Liver (tissue), 8 donors: ENCODE measurements at regions not wholly inside any gene's neighbourhood (a gene's known extent, or its start where the extent isn't known, plus 50 kb on each side); places are given as distances from the start of the nearest gene placed in this dataset.

Source experiments
- DNase-seq: peaks from one replicate; pipeline ENCODE4 v3.0.0-alpha.2; 2017; ENCODE audit warnings: low spot score
- H3K27ac ChIP-seq, 2 donors: one replicate each; pipeline ENCODE4 v1.7.0; 2013; ENCODE audit warnings: inconsistent platforms in 2 of 2, low read length in 2 of 2, control low read depth in 1 of 2, low read depth in 1 of 2, mild to moderate bottlenecking in 1 of 2
- H3K27me3 ChIP-seq, 4 donors: one replicate each; pipeline versions ENCODE4 v1.6.1 to v1.7.0; 2013; ENCODE audit warnings: low read length in 3 of 4, inconsistent platforms in 1 of 4, mild to moderate bottlenecking in 1 of 4, moderate library complexity in 1 of 4; ENCODE audit not compliant: control insufficient read depth in 4 of 4, insufficient read depth in 4 of 4
- H3K36me3 ChIP-seq, 4 donors: one replicate each; pipeline versions ENCODE4 v1.6.1 to v1.7.0; 2013; ENCODE audit warnings: low read length in 3 of 4, mild to moderate bottlenecking in 3 of 4, low read depth in 1 of 4, moderate library complexity in 1 of 4; ENCODE audit not compliant: control insufficient read depth in 4 of 4, insufficient read depth in 3 of 4
- H3K4me1 ChIP-seq, 4 donors: one replicate each; pipeline versions ENCODE4 v1.6.1 to v1.7.0; 2013; ENCODE audit warnings: low read length in 3 of 4, mild to moderate bottlenecking in 3 of 4, moderate library complexity in 1 of 4; ENCODE audit not compliant: control insufficient read depth in 4 of 4, insufficient read depth in 4 of 4
- H3K4me3 ChIP-seq, 3 donors: one replicate each; pipeline versions ENCODE4 v1.6.1 to v1.7.0; 2013; ENCODE audit warnings: low read length in 3 of 3, control low read depth in 1 of 3, low read depth in 1 of 3, mild to moderate bottlenecking in 1 of 3
- H3K9ac ChIP-seq, 2 donors: one replicate each; pipeline ENCODE4 v1.7.0; 2013; ENCODE audit warnings: low read length in 2 of 2, mild to moderate bottlenecking in 2 of 2, moderate library complexity in 2 of 2, control low read depth in 1 of 2, low read depth in 1 of 2
- H3K9me3 ChIP-seq, 4 donors: one replicate each; pipeline versions ENCODE4 v1.6.1 to v1.7.0; 2013; ENCODE audit warnings: low read length in 3 of 4; ENCODE audit not compliant: control insufficient read depth in 4 of 4
- ATF3 ChIP-seq: IDR thresholded peaks from 2 replicates; pipeline ENCODE4 v1.6.1; 2016; ENCODE audit warnings: antibody characterized with exemption
- CTCF ChIP-seq: fragments of 150-350 bp; IDR thresholded peaks from 2 replicates; pipeline ENCODE4 v1.5.1; 2017; ENCODE audit warnings: improper control_type of control experiment, low read depth, low read length; ENCODE audit not compliant: missing input control
- EGR1 ChIP-seq, 2 donors: IDR thresholded peaks; 2 replicates each; pipeline ENCODE4 v1.6.1; 2016 to 2018; ENCODE audit warnings: antibody characterized with exemption in 2 of 2, low read depth in 2 of 2
- FOXA1 ChIP-seq: IDR thresholded peaks from 2 replicates; pipeline ENCODE4 v1.6.1; 2016; ENCODE audit warnings: antibody characterized with exemption
- FOXA2 ChIP-seq: IDR thresholded peaks from 2 replicates; pipeline ENCODE4 v1.6.1; 2016; ENCODE audit warnings: antibody characterized with exemption
- GABPA ChIP-seq, 2 donors: IDR thresholded peaks in 1 of 2; conservative IDR thresholded peaks in 1 of 2; 2 replicates each; pipeline ENCODE4 v1.6.1; 2016; ENCODE audit warnings: antibody characterized with exemption in 2 of 2, mild to moderate bottlenecking in 1 of 2, moderate library complexity in 1 of 2
- HNF4A ChIP-seq, 2 donors: conservative IDR thresholded peaks; 2 replicates each; pipeline ENCODE4 v1.6.1; 2016; ENCODE audit warnings: antibody characterized with exemption in 2 of 2, mild to moderate bottlenecking in 2 of 2
- HNF4G ChIP-seq: IDR thresholded peaks from 2 replicates; pipeline ENCODE4 v1.6.1; 2016; ENCODE audit warnings: antibody characterized with exemption
- JUND ChIP-seq, 2 donors: IDR thresholded peaks; 2 replicates each; pipeline ENCODE4 v1.6.1; 2016; ENCODE audit warnings: antibody characterized with exemption in 2 of 2
- MAX ChIP-seq: IDR thresholded peaks from 2 replicates; pipeline ENCODE4 v1.6.1; 2016; ENCODE audit warnings: antibody characterized with exemption
- RAD21 ChIP-seq, 2 donors: IDR thresholded peaks; 2 replicates each; pipeline ENCODE4 v1.6.1; 2016; ENCODE audit warnings: antibody characterized with exemption in 2 of 2, mild to moderate bottlenecking in 2 of 2
- REST ChIP-seq: IDR thresholded peaks from 2 replicates; pipeline ENCODE4 v1.6.1; 2016; ENCODE audit warnings: antibody characterized with exemption, mild to moderate bottlenecking
- RXRA ChIP-seq, 2 donors: IDR thresholded peaks; 2 replicates each; pipeline ENCODE4 v1.6.1; 2017 to 2018; ENCODE audit warnings: antibody characterized with exemption in 2 of 2, mild to moderate bottlenecking in 1 of 2
- SP1 ChIP-seq: IDR thresholded peaks from 2 replicates; pipeline ENCODE4 v1.6.1; 2018; ENCODE audit warnings: antibody characterized with exemption, mild to moderate bottlenecking
- TAF1 ChIP-seq: conservative IDR thresholded peaks from 2 replicates; pipeline ENCODE4 v1.6.1; 2016; ENCODE audit warnings: antibody characterized with exemption, mild to moderate bottlenecking
- ZBTB33 ChIP-seq: IDR thresholded peaks from 2 replicates; pipeline ENCODE4 v1.6.1; 2016; ENCODE audit warnings: antibody characterized with exemption
- WGBS: extraction: QIAGEN DNeasy Blood & Tissue Kit; methylation state at CpG from one replicate; pipeline ENCODE4 v1.1.7; 2013; 5-methylcytosine and 5-hydroxymethylcytosine counted together
- donor health status: healthy.
- donor health status: healthy.
- donor health status: healthy.
- donor health status: healthy.
- donor health status: healthy.

GRCh38 chr5:89282554-89283510 lies 399.8 kb upstream of the MEF2C start (continued):
- TF ChIP-seq ZBTB33 (no peak), MAX (no peak), RXRA (IDR thresholded peaks at IDR 0.05) (no peak), TAF1 (no peak), REST (no peak), FOXA1 (no peak), FOXA2 (no peak)

- DNase-seq = no peak
- Histone ChIP-seq H3K27ac (no peak overlapping the region), H3K4me1 (no peaks in the 10 kb centered on the region), H3K4me3 (no peak overlapping the region), H3K9ac (no peak overlapping the region), H3K36me3 (no peaks in the 10 kb centered on the region), H3K27me3 (no peaks in the 10 kb centered on the region), H3K9me3 (no peaks in the 10 kb centered on the region)
- WGBS = 76% methylated on average over 3 of the region's 3 CpGs
- no peak for TF ChIP-seq JUND (IDR thresholded peaks at IDR 0.05)
- TF ChIP-seq GABPA (IDR thresholded peaks at IDR 0.05 in 1 of 2, conservative IDR thresholded peaks at IDR 0.05 in 1 of 2) = no peak
- TF ChIP-seq FOXA1 = no peak
- TF ChIP-seq RAD21 (IDR thresholded peaks at IDR 0.05) = no peak
- no peak for TF ChIP-seq RXRA (IDR thresholded peaks at IDR 0.05)
- TF ChIP-seq ZBTB33 = no peak
- TF ChIP-seq CTCF = no peak
- no peak for TF ChIP-seq HNF4G
- TF ChIP-seq SP1 = no peak
- no peak for TF ChIP-seq ATF3
- no peak for TF ChIP-seq REST
- no peak for TF ChIP-seq EGR1 (IDR thresholded peaks at IDR 0.05; ENCODE audit: low read depth in 2 of 2)
- no peak for TF ChIP-seq HNF4A (conservative IDR thresholded peaks at IDR 0.05)
- no peak for TF ChIP-seq TAF1
Observed at GRCh38 chr5:89281766-89282553, 399.0 kb upstream of the MEF2C start.
